ENCODE measurements at regions not wholly inside any gene's neighbourhood (a gene's known extent, or its start where the extent isn't known, plus 50 kb on each side); places are given as distances from the start of the nearest gene placed in this dataset.

GRCh38 chr9:26603617-26604016, 289.0 kb downstream of the CAAP1 start:
- no peaks in the 10 kb centered on the region for H3K27me3 ChIP-seq (ENCODE audit: insufficient read depth, poor library complexity, severe bottlenecking)
- TF ChIP-seq GABPA (IDR thresholded peaks at IDR 0.05; ENCODE audit: low read depth) (no peak), POLR2AphosphoS5 (IDR thresholded peaks at IDR 0.05; ENCODE audit: low read depth) (no peak), REST (IDR thresholded peaks at IDR 0.05; ENCODE audit: insufficient replicate concordance, low read depth) (no peak), SPI1 (IDR thresholded peaks at IDR 0.05; ENCODE audit: borderline replicate concordance, low read depth) (no peak)
- H3K4me3 ChIP-seq (replicated peaks; ENCODE audit: insufficient read depth, low read length): no peak overlapping the region
- no peak for DNase-seq (ENCODE audit: low read depth in 1 of 2, low spot score in 1 of 2)
- no peak overlapping the region for H3K27ac ChIP-seq (replicated peaks)

- H3K4me3 ChIP-seq (replicated peaks; ENCODE audit: insufficient read depth, low read length): no peak overlapping the region
- H3K27ac ChIP-seq (replicated peaks): no peak overlapping the region
- no peaks in the 10 kb centered on the region for H3K27me3 ChIP-seq (ENCODE audit: insufficient read depth, poor library complexity, severe bottlenecking)
- TF ChIP-seq POLR2AphosphoS5 (IDR thresholded peaks at IDR 0.05; ENCODE audit: low read depth) (no peak), GABPA (IDR thresholded peaks at IDR 0.05; ENCODE audit: low read depth) (no peak)
- no peak for DNase-seq (ENCODE audit: low read depth in 1 of 2, low spot score in 1 of 2)
Measured at GRCh38 chr9:26597542-26598149, 295.0 kb downstream of the CAAP1 start.

DNA sequence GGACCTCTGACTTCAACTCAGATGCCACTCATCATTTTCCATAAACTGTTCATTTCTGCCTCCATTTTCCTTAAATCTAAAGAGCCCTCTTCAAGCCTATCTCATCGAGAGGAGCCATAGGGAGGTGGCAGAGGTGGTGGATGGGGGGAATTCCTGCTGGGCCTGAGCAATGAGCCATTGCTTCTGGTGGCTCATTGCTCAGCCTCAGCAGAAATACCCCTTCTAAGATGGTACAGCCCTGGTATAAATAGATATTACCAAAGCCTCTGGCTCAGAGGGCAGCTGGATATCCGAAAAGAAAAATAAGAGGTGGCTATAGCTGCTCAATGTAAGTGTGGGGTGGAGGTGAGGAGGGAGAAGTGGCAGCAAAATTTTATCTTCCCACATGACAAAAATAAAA, 313.5 kb downstream of the CAAP1 start:
- Histone ChIP-seq H3K4me3 (replicated peaks; ENCODE audit: insufficient read depth, low read length) (no peak overlapping the region), H3K27me3 (ENCODE audit: insufficient read depth, poor library complexity, severe bottlenecking) (no peaks in the 10 kb centered on the region), H3K27ac (replicated peaks) (no peak overlapping the region)
- no peak for DNase-seq (ENCODE audit: low read depth in 1 of 2, low spot score in 1 of 2)
- TF ChIP-seq SPI1 (IDR thresholded peaks at IDR 0.05; ENCODE audit: borderline replicate concordance, low read depth): no peak

- TF ChIP-seq GABPA (IDR thresholded peaks at IDR 0.05; ENCODE audit: low read depth): no peak
- no peak for TF ChIP-seq POLR2AphosphoS5 (IDR thresholded peaks at IDR 0.05; ENCODE audit: low read depth)
- TF ChIP-seq REST (IDR thresholded peaks at IDR 0.05; ENCODE audit: insufficient replicate concordance, low read depth): no peak
- TF ChIP-seq SPI1 (IDR thresholded peaks at IDR 0.05; ENCODE audit: borderline replicate concordance, low read depth): no peak
- TF ChIP-seq, protein P1, sequence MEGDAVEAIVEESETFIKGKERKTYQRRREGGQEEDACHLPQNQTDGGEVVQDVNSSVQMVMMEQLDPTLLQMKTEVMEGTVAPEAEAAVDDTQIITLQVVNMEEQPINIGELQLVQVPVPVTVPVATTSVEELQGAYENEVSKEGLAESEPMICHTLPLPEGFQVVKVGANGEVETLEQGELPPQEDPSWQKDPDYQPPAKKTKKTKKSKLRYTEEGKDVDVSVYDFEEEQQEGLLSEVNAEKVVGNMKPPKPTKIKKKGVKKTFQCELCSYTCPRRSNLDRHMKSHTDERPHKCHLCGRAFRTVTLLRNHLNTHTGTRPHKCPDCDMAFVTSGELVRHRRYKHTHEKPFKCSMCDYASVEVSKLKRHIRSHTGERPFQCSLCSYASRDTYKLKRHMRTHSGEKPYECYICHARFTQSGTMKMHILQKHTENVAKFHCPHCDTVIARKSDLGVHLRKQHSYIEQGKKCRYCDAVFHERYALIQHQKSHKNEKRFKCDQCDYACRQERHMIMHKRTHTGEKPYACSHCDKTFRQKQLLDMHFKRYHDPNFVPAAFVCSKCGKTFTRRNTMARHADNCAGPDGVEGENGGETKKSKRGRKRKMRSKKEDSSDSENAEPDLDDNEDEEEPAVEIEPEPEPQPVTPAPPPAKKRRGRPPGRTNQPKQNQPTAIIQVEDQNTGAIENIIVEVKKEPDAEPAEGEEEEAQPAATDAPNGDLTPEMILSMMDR (IDR thresholded peaks at IDR 0.05; ENCODE audit: insufficient read depth, low read length): no peak
- Histone ChIP-seq H3K4me3 (replicated peaks; ENCODE audit: insufficient read depth, low read length) (no peak overlapping the region), H3K27me3 (ENCODE audit: insufficient read depth, poor library complexity, severe bottlenecking) (no peaks in the 10 kb centered on the region), H3K27ac (replicated peaks) (no peak overlapping the region)
- DNase-seq (ENCODE audit: low read depth in 1 of 2, low spot score in 1 of 2): no peak
Measured at GRCh38 chr9:26574898-26575440, 317.6 kb downstream of the CAAP1 start.

DNA sequence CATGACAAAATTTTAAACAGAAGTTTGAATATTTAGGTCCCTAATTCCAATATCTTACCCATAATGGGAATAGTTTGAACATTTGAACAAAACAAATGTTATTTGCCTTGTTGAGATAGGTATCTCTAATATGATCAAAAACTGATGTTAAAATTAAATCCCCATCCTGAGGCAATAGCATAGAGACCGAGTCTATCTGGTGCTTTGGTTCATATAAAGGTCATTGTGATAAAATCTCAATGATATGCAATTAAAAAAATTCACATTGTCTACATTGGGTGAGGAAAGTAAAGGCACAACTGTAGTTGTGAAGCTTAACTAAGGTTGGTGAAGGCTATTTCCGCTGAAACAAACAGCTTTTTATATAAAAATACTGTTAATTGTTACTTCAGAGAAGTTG, 318.3 kb downstream of the CAAP1 start:
- Histone ChIP-seq H3K27ac (replicated peaks) (no peak overlapping the region), H3K27me3 (ENCODE audit: insufficient read depth, poor library complexity, severe bottlenecking) (no peaks in the 10 kb centered on the region), H3K4me3 (replicated peaks; ENCODE audit: insufficient read depth, low read length) (no peak overlapping the region)
- no peak for DNase-seq (ENCODE audit: low read depth in 1 of 2, low spot score in 1 of 2)
- no peak for TF ChIP-seq SPI1 (IDR thresholded peaks at IDR 0.05; ENCODE audit: borderline replicate concordance, low read depth)
- no peak for TF ChIP-seq GABPA (IDR thresholded peaks at IDR 0.05; ENCODE audit: low read depth)
- TF ChIP-seq REST (IDR thresholded peaks at IDR 0.05; ENCODE audit: insufficient replicate concordance, low read depth): no peak
- TF ChIP-seq POLR2AphosphoS5 (IDR thresholded peaks at IDR 0.05; ENCODE audit: low read depth): no peak
- TF ChIP-seq, protein P1 (IDR thresholded peaks at IDR 0.05; ENCODE audit: insufficient read depth, low read length): no peak
